HUES6 (cell line): ENCODE measurements at regions not wholly inside any gene's neighbourhood (a gene's known extent, or its start where the extent isn't known, plus 50 kb on each side); places are given as distances from the start of the nearest gene placed in this dataset.
"Not testable (repeated sequence)": the region's sequence is repeated elsewhere in the genome, so short reads cannot be mapped to it uniquely, and the experiment has no call there.

Source experiments
- H3K27ac ChIP-seq: 2 replicates; pipeline ENCODE4 v1.7.0; 2013; ENCODE audit warnings: low read depth, mild to moderate bottlenecking, low read length, inconsistent platforms
- H3K27me3 ChIP-seq: 2 replicates; pipeline ENCODE4 v1.6.1; 2013; ENCODE audit warnings: low read length; ENCODE audit not compliant: control insufficient read depth, insufficient read depth
- H3K36me3 ChIP-seq: 2 replicates; pipeline ENCODE4 v1.6.1; 2013; ENCODE audit warnings: low read length; ENCODE audit not compliant: control insufficient read depth, insufficient read depth
- H3K4me1 ChIP-seq: 2 replicates; pipeline ENCODE4 v1.6.1; 2013; ENCODE audit warnings: low read length; ENCODE audit not compliant: control insufficient read depth, insufficient read depth
- H3K4me3 ChIP-seq: 2 replicates; pipeline ENCODE4 v1.5.1; 2013; ENCODE audit warnings: low read depth, low read length
- H3K9ac ChIP-seq: one replicate; pipeline ENCODE4 v1.6.1; 2013; ENCODE audit warnings: mild to moderate bottlenecking, low read length
- H3K9me3 ChIP-seq: 2 replicates; pipeline ENCODE4 v1.6.1; 2013; ENCODE audit warnings: low read depth, low read length; ENCODE audit not compliant: control insufficient read depth, insufficient read depth

DNA sequence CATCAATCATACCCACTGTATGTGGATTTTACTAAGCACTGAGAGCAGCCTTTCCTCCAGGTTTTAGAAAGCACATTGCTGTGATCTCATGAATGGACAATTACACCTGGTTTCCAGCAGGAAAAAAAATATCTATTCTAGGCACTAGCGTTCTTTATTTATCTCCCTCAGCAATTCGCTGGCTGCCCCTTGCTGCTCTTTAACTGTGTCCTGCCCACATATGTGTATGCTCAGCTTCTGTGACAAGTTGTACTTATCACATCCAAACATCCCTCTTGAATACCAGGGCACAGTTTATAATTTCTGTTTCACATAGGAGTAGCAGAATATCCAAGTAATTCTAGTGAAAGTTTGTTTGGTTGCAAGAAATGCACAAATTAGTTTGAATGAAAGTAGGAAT is 146.8 kb downstream of the USP46 start:
- H3K4me1 ChIP-seq = no peaks in the 10 kb centered on the region
- no peak overlapping the region for H3K4me3 ChIP-seq
- H3K9me3 ChIP-seq = 0 out of 2 replicates have a peak, but pooled peaks cover 2% of the 10 kb centered on the region

DNA sequence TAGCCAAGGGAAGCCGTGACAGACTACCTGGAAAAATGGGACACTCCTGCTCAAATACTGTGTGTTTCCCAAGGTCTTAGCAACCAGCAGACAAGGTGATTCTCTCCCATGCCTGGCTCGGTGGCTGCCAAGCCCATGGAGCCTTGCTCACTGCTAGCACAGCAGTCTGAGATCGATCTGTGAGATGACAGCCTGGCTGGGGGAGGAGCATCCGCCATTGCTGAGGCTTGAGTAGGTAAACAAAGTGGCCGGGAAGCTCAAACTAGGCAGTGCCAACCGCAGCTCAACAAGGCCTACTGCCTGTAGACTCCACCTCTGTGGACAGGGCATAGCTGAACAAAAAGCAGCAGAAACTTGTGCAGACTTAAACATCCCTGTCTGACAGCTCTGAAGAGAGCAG is 137.0 kb downstream of the USP46 start:
- H3K9ac ChIP-seq, H3K27ac ChIP-seq, H3K27me3 ChIP-seq, H3K9me3 ChIP-seq, H3K4me1 ChIP-seq, H3K36me3 ChIP-seq, H3K4me3 ChIP-seq: not testable (repeated sequence)

More for the DNA sequence above, 146.8 kb downstream of the USP46 start:
- H3K36me3 ChIP-seq = no peaks in the 10 kb centered on the region
- H3K27ac ChIP-seq = no peak overlapping the region
- no peak overlapping the region for H3K9ac ChIP-seq
- H3K27me3 ChIP-seq = no peaks in the 10 kb centered on the region

DNA sequence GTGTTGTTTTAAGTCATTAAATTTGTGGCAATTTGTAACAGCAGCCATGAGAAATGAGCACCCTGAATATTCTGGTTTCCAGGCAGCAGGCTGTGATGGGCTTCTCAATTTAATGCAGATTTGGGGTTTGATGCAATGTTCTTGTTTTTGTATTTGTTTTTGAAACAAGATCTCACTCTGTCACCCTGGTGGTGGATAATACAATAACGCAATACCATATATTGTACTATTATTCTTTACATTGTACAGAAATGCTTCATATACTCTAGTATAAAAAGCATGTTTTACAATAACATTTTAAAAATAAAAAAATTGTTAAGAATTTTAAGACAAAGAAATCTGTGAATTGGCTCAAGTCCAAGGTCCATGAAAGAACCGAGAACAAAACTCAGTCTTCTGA is 129.1 kb downstream of the USP46 start:
- no peak overlapping the region for H3K9ac ChIP-seq
- 0 out of 2 replicates have a peak, but pooled peaks cover 5% of the 10 kb centered on the region for H3K9me3 ChIP-seq
- H3K4me1 ChIP-seq = no peaks in the 10 kb centered on the region
- no peak overlapping the region for H3K27ac ChIP-seq
- no peaks in the 10 kb centered on the region for H3K27me3 ChIP-seq
- H3K4me3 ChIP-seq = no peak overlapping the region
- no peaks in the 10 kb centered on the region for H3K36me3 ChIP-seq

DNA sequence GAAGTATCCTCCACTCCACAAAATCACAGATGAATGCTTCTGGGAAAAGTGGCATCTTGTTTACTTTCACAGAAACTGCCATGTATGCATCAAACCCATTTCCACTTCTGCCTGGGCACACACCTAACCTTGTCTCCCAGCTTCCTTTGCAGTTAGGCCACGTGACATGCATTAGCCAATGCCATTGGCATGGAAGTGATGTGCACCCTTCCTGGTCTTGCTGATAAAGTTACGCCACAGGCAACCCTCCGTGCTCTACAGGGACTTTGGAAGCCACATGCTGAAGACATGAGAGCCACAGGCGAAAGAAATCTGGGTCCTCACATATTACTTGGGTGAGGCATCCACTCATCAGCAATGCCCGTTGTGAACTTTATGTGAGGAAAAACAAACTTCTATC is 123.3 kb downstream of the USP46 start:
- Histone ChIP-seq H3K4me3 (no peak overlapping the region), H3K4me1 (peaks cover 5% of the 10 kb centered on the region; the same call in 1 of the 2 replicates), H3K36me3 (no peaks in the 10 kb centered on the region), H3K27me3 (no peaks in the 10 kb centered on the region), H3K9me3 (peaks cover 12% of the 10 kb centered on the region), H3K27ac (no peak overlapping the region), H3K9ac (no peak overlapping the region)
